ENCODE measurements at regions not wholly inside any gene's neighbourhood (a gene's known extent, or its start where the extent isn't known, plus 50 kb on each side); places are given as distances from the start of the nearest gene placed in this dataset.

DNA sequence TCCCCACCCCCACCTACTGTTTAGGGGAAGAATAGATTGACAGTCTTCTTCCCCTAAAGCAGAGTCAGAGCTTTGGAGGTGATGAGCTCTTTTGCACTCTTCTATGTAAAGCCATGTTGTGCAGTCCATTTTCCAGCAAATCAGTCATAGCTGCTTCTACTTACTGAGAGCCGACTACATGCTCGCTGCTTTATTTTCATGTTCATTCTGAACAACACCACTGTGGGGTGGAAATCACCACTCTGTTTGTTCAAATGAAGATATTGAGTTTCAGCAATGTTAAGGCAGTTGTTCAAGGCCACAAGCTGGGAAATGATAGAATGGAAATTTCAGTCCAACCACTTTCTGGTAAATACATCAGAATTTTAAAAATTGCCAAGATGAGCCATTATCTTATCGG, 88.3 kb downstream of the INSIG2 start:
- TF ChIP-seq RFX5 (IDR thresholded peaks at IDR 0.05; ENCODE audit: low read length) (no peak), MXI1 (IDR thresholded peaks at IDR 0.05; ENCODE audit: low read depth, low read length) (no peak), CTCF (IDR thresholded peaks at IDR 0.05) (no peak), RAD21 (IDR thresholded peaks at IDR 0.05; ENCODE audit: low read length) (no peak), FOXJ3 (CRISPR knock-in tag; IDR thresholded peaks at IDR 0.05) (no peak), RXRA (IDR thresholded peaks at IDR 0.05; ENCODE audit: borderline replicate concordance, low read depth) (no peak), EP300 (IDR thresholded peaks at IDR 0.05; ENCODE audit: borderline replicate concordance in 1 of 2, low read depth in 1 of 2, low read length in 1 of 2) (no peak), POLR2AphosphoS5 (IDR thresholded peaks at IDR 0.05; ENCODE audit: low read depth, low read length) (no peak), YY1 (IDR thresholded peaks at IDR 0.05; ENCODE audit: low read depth) (no peak), TEAD4 (IDR thresholded peaks at IDR 0.05; ENCODE audit: borderline replicate concordance, insufficient read depth) (no peak), PBX3 (IDR thresholded peaks at IDR 0.05) (no peak)
- TF ChIP-seq, protein P1, sequence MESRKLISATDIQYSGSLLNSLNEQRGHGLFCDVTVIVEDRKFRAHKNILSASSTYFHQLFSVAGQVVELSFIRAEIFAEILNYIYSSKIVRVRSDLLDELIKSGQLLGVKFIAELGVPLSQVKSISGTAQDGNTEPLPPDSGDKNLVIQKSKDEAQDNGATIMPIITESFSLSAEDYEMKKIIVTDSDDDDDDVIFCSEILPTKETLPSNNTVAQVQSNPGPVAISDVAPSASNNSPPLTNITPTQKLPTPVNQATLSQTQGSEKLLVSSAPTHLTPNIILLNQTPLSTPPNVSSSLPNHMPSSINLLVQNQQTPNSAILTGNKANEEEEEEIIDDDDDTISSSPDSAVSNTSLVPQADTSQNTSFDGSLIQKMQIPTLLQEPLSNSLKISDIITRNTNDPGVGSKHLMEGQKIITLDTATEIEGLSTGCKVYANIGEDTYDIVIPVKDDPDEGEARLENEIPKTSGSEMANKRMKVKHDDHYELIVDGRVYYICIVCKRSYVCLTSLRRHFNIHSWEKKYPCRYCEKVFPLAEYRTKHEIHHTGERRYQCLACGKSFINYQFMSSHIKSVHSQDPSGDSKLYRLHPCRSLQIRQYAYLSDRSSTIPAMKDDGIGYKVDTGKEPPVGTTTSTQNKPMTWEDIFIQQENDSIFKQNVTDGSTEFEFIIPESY (IDR thresholded peaks at IDR 0.05; ENCODE audit: borderline replicate concordance, low read depth) = no peak
- TF ChIP-seq, protein P2, sequence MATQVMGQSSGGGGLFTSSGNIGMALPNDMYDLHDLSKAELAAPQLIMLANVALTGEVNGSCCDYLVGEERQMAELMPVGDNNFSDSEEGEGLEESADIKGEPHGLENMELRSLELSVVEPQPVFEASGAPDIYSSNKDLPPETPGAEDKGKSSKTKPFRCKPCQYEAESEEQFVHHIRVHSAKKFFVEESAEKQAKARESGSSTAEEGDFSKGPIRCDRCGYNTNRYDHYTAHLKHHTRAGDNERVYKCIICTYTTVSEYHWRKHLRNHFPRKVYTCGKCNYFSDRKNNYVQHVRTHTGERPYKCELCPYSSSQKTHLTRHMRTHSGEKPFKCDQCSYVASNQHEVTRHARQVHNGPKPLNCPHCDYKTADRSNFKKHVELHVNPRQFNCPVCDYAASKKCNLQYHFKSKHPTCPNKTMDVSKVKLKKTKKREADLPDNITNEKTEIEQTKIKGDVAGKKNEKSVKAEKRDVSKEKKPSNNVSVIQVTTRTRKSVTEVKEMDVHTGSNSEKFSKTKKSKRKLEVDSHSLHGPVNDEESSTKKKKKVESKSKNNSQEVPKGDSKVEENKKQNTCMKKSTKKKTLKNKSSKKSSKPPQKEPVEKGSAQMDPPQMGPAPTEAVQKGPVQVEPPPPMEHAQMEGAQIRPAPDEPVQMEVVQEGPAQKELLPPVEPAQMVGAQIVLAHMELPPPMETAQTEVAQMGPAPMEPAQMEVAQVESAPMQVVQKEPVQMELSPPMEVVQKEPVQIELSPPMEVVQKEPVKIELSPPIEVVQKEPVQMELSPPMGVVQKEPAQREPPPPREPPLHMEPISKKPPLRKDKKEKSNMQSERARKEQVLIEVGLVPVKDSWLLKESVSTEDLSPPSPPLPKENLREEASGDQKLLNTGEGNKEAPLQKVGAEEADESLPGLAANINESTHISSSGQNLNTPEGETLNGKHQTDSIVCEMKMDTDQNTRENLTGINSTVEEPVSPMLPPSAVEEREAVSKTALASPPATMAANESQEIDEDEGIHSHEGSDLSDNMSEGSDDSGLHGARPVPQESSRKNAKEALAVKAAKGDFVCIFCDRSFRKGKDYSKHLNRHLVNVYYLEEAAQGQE (IDR thresholded peaks at IDR 0.05; ENCODE audit: low read depth, low read length) = no peak
